HEK293T (cell line): ENCODE measurements at regions not wholly inside any gene's neighbourhood (a gene's known extent, or its start where the extent isn't known, plus 50 kb on each side); places are given as distances from the start of the nearest gene placed in this dataset.

Experiments used
- ELF4 ChIP-seq: fragments of 450-650 bp; IDR thresholded peaks from 2 replicates; pipeline ENCODE4 v1.6.1; 2017; ENCODE audit warnings: antibody characterized with exemption
- FOXA1 ChIP-seq: fragments of 450-650 bp; IDR thresholded peaks from 2 replicates; pipeline ENCODE4 v1.6.1; 2016; ENCODE audit warnings: mild to moderate bottlenecking
- FOXK2 ChIP-seq: fragments of 450-650 bp; IDR thresholded peaks from 2 replicates; pipeline ENCODE4 v1.6.1; 2016; ENCODE audit warnings: mild to moderate bottlenecking
- FOXM1 ChIP-seq: fragments of 450-650 bp; IDR thresholded peaks from 2 replicates; pipeline ENCODE4 v1.6.1; 2017; ENCODE audit warnings: mild to moderate bottlenecking, borderline replicate concordance
- ZNF384 ChIP-seq: fragments of 450-650 bp; IDR thresholded peaks from 2 replicates; pipeline ENCODE4 v1.6.1; 2016

- TF ChIP-seq FOXK2 (no peak), FOXA1 (no peak), FOXM1 (no peak), ZNF384 (no peak), ELF4 (no peak)
These were observed 424.2 kb downstream of the SPATA31D1 start for GRCh38 chr9:82412586-82413305.
